HG03159 (cell line): ENCODE measurements at regions not wholly inside any gene's neighbourhood (a gene's known extent, or its start where the extent isn't known, plus 50 kb on each side); places are given as distances from the start of the nearest gene placed in this dataset.
"Not testable (repeated sequence)": the region's sequence is repeated elsewhere in the genome, so short reads cannot be mapped to it uniquely, and the experiment has no call there.

Source experiments
- ATAC-seq: cut with Tn5 transposase; IDR thresholded peaks from one replicate; pipeline ENCODE4 v1.9.1; 2021; ENCODE audit warnings: mild to moderate bottlenecking, moderate library complexity; ENCODE audit not compliant: unreplicated experiment

DNA sequence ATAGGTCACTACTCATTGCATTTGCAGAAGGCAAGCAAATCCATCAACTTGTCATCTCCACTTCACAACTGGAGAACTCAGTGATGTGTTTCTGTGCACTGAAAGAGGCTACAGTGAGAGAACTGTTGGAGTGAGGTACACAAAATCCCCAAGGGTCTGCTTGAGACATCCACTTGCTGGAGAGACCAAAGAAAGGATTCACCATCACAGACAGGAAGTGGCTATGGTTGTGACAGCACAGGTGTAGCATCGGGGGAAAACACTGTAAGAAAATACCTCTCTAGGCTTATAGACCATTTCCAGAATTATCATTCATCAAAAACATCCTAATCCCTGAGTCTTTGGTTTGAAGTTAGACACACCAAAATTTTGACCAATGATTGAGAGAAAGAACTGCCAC is 201.3 kb upstream of the OR4E1 start:
- no peak for ATAC-seq

DNA sequence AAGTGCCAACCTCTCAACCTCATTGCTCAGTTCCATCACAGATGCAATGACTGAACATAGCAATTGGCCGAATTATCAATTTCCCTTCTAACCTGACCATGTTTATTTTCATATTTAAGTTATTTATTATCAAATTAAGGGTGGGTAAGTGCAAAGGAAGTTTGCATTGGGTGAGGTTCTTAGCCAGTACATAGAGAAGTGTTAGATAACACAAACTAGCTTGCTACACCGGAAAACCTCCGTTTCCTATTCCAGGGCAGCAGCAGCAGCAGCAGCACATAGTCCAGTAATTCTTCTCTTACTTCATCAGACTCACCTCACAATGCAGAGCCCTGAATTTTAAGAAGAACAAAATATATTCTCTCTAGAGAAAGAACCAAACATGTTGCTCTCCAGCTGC is 200.5 kb upstream of the OR4E1 start:
- no peak for ATAC-seq

DNA sequence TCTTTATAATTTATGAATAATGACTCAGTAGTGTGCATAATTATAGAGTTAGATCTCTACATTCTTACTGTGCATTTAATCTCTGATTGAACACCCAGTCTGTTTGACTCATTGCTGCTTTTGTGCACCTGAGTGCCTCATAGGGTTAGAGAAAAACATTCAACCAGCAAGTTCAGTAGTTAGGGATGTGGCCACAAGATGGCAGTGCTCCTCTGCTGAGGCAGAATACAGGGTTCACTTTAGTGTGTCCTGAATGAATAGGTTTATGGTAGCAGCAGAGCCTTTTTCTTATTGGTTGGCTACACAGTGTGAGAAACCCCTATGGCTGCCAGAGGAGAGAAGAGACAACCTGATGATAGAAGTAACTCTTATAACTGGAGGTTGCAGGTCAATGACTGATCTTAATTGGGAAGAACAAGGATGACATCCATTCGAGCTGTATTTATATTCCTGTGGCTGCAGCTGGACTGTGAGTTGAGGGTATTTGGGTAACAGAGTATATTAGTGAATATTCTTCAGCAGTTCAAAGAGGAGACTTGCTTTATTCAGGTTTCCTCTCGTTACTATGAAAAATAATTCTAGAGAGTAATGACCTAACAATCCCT is 194.9 kb upstream of the OR4E1 start:
- peak; percentile 73 for ATAC-seq

DNA sequence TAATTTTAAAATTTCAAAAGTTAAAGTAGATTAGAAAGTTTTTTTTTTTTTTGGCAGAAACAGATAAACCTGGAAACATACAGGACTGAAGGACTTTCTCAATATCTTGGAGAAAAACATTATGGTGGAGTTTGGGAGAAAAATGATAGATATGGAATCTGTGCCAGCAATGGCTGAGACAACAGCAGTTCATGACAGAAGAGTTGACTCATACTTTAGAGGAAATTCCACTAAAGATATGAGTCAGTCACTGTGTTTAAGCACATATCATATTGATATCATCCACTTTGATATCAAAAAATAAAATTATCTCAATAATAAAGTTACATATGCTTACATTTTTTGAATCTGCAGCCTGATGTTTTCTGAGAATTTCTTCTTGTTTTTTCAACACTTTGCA is 193.9 kb upstream of the OR4E1 start:
- no peak for ATAC-seq

DNA sequence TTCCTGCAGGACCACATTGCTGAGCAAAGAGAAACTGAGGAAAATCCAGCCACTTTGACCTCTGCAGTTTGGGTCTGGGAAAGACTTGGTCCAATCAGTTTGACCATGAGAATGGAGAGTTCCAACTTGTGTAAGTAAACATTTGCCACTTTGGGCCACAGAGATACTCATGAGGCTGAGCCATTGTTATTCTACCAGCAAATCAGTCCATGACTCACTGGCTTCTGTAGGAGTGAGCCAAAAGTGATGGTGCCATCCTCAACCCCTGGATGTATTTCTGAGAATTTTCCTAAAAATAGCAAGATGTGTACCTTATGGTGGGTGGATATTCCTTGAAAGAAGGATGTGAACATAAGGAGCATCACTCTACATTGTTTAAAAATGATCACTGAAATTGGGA is 192.9 kb upstream of the OR4E1 start:
- ATAC-seq, result no peak

DNA sequence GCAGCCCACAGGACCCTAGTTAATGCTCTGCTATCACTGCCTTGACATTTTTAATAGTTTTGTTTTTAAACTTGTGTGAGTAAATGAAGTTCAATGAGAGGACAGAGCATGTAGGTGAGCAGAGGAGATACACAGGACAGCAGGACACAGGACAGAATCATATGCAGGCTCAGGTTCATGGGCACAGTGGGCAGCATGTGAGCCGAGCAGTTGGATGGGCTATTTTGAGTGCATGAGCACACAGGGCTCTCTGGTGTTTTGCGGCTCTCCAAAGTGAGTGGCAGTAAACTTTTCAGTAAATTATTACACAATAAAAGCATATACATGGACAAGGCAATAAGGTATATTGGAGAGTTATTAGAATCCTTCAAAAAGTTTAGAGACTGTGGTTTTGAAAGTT is 189.7 kb upstream of the OR4E1 start:
- no peak for ATAC-seq

DNA sequence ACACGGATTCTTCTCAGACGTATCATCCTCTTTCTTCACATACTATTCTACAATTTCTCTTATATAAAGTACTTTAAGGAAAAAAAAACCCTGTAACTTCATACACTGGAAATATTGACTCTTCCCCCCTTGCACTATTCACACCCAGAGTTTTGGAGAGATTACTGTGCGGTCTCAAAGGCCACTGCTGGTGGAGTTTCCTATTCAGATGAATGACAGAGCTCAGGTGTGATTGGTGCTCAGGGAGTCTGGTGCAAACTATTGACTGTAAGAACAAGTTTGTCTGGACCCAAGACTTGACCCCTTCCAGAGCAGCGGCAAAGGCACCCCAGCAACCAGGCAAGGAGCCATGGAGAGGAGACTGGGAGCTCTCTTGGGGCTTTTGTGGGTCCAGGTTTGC is 187.5 kb upstream of the OR4E1 start:
- no peak for ATAC-seq

DNA sequence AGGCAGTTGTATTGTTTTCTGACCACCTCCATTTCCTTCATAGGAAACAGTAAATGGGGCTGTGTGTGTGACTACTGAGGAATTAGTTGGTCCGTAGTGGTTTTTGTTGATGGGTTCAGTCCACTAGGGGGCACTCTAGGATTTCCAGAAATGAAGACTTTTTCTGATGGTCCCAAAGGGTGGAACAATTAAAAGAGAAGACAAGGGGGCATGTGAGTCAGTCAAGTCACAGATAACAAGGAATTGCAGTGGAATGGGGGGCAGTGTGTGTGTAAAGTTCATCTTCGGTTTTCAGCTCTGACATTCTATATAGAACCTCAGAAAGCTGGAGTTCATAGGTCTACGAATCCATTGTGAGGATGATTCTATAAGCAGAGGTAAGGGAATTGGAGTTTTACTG is 186.6 kb upstream of the OR4E1 start:
- ATAC-seq, result no peak

DNA sequence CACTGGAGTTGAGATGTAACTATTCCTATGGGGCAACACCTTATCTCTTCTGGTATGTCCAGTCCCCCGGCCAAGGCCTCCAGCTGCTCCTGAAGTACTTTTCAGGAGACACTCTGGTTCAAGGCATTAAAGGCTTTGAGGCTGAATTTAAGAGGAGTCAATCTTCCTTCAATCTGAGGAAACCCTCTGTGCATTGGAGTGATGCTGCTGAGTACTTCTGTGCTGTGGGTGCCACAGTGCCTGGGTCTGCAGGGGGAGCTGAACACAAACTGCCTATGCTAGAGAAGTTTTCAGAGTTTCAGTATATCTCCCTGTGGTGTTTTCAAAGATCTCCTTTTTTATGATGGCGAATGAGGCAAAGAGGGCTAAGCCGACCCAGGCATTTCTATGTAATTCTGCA is 179.2 kb upstream of the OR4E1 start:
- no peak for ATAC-seq

DNA sequence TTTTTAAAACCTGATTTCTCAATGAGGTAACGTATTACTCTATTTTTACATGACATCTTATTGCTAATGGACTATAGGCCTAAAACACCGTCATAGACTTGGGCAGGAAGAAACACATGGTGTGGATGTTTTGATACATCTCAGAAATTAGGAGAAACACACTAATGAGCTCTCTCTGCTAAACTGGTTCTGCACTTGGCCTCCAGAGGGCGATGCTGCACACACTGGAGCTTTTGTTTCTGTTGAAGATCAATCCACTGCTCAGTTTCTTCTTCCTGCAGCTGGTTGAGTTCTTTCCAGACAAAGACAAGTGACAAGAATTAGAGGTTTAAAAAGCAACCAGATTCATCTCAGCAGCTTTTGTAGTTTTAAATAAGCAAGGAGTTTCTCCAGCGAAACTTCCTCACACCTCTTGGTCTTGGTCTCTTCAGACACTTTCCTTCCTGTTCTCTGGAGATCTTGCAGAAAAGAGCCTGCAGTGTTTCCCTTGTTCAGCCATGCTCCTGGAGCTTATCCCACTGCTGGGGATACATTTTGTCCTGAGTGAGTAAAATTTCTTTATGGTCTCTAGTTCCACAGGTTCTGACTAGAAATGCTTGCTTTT is 178.5 kb upstream of the OR4E1 start:
- peak; percentile 67 for ATAC-seq

DNA sequence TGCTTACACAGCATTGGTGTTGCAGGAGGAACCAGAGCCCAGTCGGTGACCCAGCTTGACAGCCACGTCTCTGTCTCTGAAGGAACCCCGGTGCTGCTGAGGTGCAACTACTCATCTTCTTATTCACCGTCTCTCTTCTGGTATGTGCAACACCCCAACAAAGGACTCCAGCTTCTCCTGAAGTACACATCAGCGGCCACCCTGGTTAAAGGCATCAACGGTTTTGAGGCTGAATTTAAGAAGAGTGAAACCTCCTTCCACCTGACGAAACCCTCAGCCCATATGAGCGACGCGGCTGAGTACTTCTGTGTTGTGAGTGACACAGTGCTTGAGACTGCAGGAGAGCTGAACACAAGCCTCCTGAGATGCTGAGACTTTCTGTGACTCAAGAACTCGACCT is 173.3 kb upstream of the OR4E1 start:
- not testable (repeated sequence) for ATAC-seq

DNA sequence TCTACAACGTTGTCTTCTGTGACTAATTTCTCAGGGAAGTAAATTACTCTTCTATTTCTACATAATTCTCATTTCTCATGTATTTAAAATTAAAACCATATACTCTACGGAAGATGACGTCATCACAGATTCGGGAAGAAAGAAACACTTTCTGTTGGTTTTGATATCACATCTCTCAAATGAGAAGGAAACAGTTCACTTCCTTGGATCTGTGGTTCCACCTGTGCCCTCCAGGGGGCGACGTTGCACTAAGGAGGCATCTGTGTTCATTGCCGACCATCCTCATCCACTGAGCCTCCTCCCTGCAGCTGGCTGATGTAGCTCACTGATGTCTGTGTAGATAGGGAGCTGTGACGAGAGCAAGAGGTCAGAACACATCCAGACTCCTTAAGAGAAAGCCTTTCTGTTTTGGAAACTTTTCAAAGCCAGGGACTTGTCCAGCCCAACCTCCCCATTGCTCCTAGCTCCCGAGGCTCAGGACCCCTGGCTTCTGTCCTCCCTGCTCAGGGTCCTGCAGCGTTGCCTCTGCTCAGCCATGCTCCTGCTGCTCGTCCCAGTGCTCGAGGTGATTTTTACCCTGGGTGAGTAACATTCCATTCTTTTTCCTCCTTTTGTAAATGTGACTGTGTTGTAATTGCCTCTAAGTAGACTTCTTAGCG is 172.7 kb upstream of the OR4E1 start:
- peak; percentile 67 for ATAC-seq

DNA sequence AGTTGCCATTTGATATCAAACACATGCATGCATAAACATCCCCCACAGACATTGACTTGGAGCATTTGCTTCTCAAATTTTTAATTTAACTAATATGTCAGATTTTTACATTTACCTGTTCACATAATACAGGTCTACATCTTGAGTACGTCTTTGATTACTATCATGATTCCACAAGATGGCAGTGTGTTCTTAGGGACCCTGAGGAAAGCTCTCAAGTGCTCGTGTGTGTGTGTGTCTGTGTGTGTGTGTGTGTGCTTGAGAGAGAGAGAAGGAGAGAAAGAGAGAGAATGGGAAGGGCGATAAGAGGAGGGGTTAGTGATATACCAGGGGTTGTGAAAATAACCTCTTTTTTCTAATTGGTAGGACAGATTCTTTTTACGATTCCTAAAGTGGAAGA is 167.1 kb upstream of the OR4E1 start:
- no peak for ATAC-seq

DNA sequence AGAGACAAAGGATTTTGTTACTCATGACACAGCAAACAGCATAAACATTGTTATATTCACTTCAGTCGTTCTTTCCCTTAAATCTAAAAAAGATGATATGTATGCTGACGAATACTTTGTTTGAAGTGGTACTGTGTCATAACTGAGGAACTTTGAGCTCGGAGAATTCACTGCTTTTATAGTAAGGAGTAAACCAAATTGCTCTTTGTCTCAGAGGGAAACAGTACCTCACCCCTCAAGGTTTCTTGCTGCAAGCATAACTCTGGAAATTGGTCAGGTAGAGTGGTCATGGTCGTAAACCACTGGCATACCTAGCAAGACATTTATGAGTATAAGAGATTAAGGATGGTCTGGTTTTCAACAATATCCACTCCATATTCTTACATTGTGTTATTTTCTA is 160.2 kb upstream of the OR4E1 start:
- no peak for ATAC-seq

DNA sequence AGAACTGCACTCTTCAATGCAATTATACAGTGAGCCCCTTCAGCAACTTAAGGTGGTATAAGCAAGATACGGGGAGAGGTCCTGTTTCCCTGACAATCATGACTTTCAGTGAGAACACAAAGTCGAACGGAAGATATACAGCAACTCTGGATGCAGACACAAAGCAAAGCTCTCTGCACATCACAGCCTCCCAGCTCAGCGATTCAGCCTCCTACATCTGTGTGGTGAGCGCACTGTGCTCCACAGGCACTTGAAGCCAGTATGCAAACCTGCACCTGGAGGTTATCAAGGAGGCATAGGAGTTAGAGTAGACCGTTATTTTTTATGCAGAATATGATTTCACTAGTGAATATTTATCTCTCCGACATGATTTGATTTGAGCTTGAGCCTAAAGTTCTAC is 152.2 kb upstream of the OR4E1 start:
- ATAC-seq, result no peak

DNA sequence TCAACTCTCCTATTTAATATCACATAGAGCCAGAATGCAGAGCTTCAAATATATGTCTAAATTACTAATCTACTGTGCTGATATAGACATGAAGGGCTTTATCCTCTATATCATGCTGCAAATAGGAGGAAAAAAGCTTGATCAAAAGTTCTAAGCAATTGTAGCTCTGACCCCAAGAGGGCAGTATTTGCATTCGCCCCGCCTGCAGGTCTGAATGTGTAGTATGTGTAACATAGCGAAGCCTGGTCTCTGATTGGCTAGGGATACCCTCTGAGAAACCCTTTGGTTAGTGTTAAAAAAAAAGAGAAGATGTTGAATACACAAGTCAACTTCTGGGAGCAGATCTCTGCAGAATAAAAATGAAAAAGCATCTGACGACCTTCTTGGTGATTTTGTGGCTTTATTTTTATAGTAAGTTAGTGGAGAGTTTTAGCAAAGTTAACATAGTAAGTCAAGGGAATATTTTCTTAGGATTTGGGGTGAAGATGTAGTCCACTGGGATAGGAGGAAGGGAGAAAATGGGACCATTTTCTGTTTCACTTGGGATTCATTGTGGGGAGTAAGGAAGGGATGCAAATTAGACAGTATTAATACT is 151.6 kb upstream of the OR4E1 start:
- ATAC-seq, result peak; percentile 60

DNA sequence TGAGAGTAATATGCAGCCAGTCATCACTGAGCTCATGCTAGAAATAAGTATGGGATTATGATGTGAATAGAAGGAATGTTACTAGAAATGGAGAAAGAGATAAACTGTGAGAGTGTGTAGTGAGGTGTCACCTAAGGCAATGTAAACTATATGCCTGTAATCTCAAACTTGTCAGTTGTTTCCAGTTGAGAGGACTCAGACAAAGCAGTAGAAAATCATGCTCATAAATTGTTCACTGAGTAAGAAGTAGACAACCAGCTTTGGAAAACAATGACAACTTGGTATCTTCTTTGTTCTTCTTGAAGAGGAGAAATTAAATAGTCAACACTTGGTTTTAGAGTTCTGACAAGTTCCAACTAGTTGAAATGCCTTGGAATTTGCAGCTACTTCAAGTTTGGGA is 148.5 kb upstream of the OR4E1 start:
- ATAC-seq, result no peak

DNA sequence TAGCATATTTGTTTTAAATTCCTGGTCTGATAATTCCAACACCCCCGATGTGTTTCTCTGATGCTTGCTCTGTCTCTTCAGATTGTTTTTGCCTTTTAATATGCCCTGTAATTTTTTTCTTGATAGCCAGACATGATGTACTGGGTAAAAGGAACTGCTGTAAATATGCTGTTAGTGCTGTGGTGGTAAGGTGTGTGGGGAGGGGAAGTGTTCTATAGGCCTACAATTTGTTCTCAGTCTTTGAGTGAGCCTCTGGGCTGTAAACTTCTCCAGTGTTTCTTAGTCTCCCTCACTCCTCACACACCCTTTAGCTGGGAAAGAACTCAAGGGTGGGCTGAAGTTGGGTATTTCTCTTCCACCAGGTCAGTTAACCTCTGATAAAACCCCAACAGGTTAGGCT is 147.0 kb upstream of the OR4E1 start:
- no peak for ATAC-seq

DNA sequence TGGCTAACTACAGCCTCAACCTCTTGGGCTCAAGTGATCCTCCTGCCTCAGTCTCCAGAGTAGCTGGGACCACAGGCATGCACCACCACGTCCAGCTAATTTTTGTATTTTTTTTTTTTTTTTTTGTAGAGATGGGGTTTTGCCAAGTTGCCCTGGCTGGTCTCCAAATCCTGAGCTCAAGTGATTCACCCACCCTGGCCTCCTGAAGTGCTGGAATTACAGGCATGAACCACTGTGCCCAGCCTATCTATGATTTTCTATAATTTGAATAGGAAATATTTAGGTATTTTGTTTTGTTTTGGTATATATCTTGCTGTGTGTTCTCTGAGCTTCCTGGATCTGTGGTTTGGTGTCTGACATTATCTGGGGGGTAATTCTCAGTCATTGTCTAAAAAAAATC is 146.3 kb upstream of the OR4E1 start:
- not testable (repeated sequence) for ATAC-seq

DNA sequence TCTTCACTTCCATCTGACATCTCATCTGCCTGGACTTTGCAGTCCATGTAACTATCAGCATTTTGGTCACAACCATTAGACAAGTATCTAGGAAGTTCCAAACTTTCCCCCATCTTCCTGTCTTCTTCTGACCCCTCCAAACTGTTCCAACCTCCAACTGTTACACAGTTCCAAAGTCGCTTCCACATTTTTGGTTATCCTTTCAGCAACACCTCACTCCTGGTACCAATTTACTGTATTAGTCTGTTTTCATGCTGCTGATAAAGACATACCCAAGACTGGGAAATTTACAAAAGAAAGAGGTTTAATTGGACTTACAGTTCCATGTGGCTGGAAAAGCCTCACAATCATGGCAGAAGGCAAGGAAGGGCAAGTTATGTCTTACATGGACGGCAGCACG is 143.4 kb upstream of the OR4E1 start:
- not testable (repeated sequence) for ATAC-seq

DNA sequence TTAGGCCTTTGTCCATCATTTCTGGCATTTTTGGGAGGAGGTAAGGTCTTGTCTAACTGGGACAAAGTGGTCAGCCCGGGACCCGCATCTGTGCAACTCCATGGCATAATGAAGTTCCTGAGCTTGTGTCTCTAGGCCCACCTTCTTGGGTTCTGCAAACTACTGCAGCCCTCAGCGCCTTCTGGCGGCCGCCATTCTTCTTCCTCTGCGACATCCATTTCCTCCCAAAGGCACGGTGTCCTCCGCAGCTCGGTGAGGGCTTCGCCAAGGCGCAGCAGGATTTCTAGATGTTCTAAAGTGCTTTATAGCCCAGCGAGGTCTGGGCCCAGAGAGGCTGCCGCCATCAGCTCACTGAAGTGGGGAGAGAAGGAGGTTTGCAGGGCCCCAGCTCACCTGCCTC is 134.4 kb upstream of the OR4E1 start:
- ATAC-seq, result no peak

DNA sequence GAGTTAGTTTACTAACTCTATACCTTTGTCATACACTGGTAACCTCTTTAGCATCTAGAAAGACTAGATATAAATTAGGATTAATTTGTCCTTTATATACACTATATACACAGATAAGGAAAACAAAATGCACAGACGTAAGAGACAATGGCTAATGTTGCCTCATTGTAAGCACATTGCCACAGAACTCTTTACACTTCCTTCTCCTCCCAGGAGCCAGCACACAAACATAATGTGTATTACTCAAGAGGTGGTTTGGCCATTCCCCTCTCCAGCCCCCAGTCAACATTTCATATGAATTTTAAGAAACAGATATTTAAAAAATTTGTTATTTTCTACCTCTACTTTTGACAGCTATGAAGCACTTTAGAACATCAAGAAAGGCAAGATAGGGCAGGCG is 131.4 kb upstream of the OR4E1 start:
- ATAC-seq, result no peak
